CD14-positive monocyte (primary cell): ENCODE measurements at regions not wholly inside any gene's neighbourhood (a gene's known extent, or its start where the extent isn't known, plus 50 kb on each side); places are given as distances from the start of the nearest gene placed in this dataset.

ENCODE experiments used
- DNase-seq, 3 donors: peaks; one replicate each; pipeline ENCODE4 v3.0.0-alpha.2; 2011 to 2022
- H2AFZ ChIP-seq: 2 replicates; pipeline ENCODE4 v1.6.0; 2012; ENCODE audit warnings: mild to moderate bottlenecking, low read depth, low read length, inconsistent platforms; ENCODE audit not compliant: insufficient read depth, poor library complexity, severe bottlenecking
- H3K27ac ChIP-seq, 2 donors: 1 replicate in 1 of 2; 2 replicates in 1 of 2; pipeline ENCODE4 v1.5.1; 2012 to 2013; ENCODE audit warnings: low read length in 2 of 2, control low read depth in 1 of 2, inconsistent platforms in 1 of 2, low read depth in 1 of 2, mild to moderate bottlenecking in 1 of 2
- H3K27me3 ChIP-seq, 2 donors: one replicate each; pipeline versions ENCODE4 v1.6.0 to v1.6.1; 2011 to 2013; ENCODE audit warnings: low read length in 2 of 2; ENCODE audit not compliant: control insufficient read depth in 2 of 2, insufficient read depth in 2 of 2
- H3K36me3 ChIP-seq, 2 donors: replicated peaks in 1 of 2; 1 replicate in 1 of 2; 2 replicates in 1 of 2; pipeline versions ENCODE4 v1.5.1 to v1.6.1; 2012 to 2013; ENCODE audit warnings: low read length in 2 of 2, control low read depth in 1 of 2, inconsistent platforms in 1 of 2, mild to moderate bottlenecking in 1 of 2; ENCODE audit not compliant: insufficient read depth in 2 of 2, control insufficient read depth in 1 of 2
- H3K4me1 ChIP-seq, 2 donors: 1 replicate in 1 of 2; 2 replicates in 1 of 2; pipeline versions ENCODE4 v1.5.1 to v1.6.1; 2012 to 2013; ENCODE audit warnings: low read length in 2 of 2, control low read depth in 1 of 2, inconsistent platforms in 1 of 2, mild to moderate bottlenecking in 1 of 2, moderate library complexity in 1 of 2; ENCODE audit not compliant: insufficient read depth in 2 of 2, control insufficient read depth in 1 of 2
- H3K4me2 ChIP-seq: replicated peaks from 2 replicates; pipeline ENCODE3; 2012; ENCODE audit warnings: low read length, moderate library complexity, mild to moderate bottlenecking; ENCODE audit not compliant: poor library complexity, severe bottlenecking; ENCODE audit errors: extremely low read depth
- H3K4me3 ChIP-seq, 3 experiments: fragments of 200-600 bp in 1 of 3; sonication (generic) in 1 of 3; replicated peaks in 1 of 3; 1 replicate in 2 of 3; 2 replicates in 1 of 3; pipeline ENCODE4 v1.5.1; 2011 to 2013; ENCODE audit warnings: low read length in 3 of 3, mild to moderate bottlenecking in 3 of 3, control low read depth in 2 of 3, low read depth in 2 of 3, inconsistent platforms in 1 of 3, moderate library complexity in 1 of 3
- H3K79me2 ChIP-seq: 2 replicates; pipeline ENCODE4 v1.6.0; 2012; ENCODE audit warnings: mild to moderate bottlenecking, control low read depth, inconsistent platforms, low read length, moderate library complexity; ENCODE audit not compliant: insufficient read depth
- H3K9ac ChIP-seq: 2 replicates; pipeline ENCODE4 v1.6.0; 2017; ENCODE audit warnings: low read length, mild to moderate bottlenecking; ENCODE audit not compliant: insufficient read depth, poor library complexity, severe bottlenecking
- H3K9me3 ChIP-seq, 2 donors: replicated peaks in 1 of 2; 1 replicate in 1 of 2; 2 replicates in 1 of 2; pipeline versions ENCODE4 v1.5.1 to v1.6.1; 2012 to 2013; ENCODE audit warnings: low read length in 2 of 2, control low read depth in 1 of 2; ENCODE audit not compliant: control insufficient read depth in 1 of 2, insufficient read depth in 1 of 2
- H4K20me1 ChIP-seq: 2 replicates; pipeline ENCODE4 v1.6.0; 2012; ENCODE audit warnings: mild to moderate bottlenecking, low read length, control low read depth, moderate library complexity; ENCODE audit not compliant: insufficient read depth
- H3K27ac Mint-ChIP-seq, 7 donors: one replicate each; pipeline ENCODE4 v1.8.0; 2020; ENCODE audit warnings: mild to moderate bottlenecking in 7 of 7, mixed read lengths in 7 of 7, moderate library complexity in 6 of 7, inconsistent platforms in 2 of 7
- H3K27me3 Mint-ChIP-seq, 3 donors: one replicate each; pipeline ENCODE4 v1.8.0; 2021 to 2022; ENCODE audit warnings: low read depth in 3 of 3, mild to moderate bottlenecking in 3 of 3, mixed read lengths in 3 of 3, moderate library complexity in 3 of 3, inconsistent platforms in 1 of 3
- H3K36me3 Mint-ChIP-seq, 2 donors: one replicate each; pipeline ENCODE4 v1.8.0; 2020; ENCODE audit warnings: mixed read lengths in 2 of 2, inconsistent platforms in 1 of 2, mild to moderate bottlenecking in 1 of 2
- H3K4me1 Mint-ChIP-seq: one replicate; pipeline ENCODE4 v1.8.0; 2020; ENCODE audit warnings: mild to moderate bottlenecking, mixed read lengths
- H3K4me3 Mint-ChIP-seq, 2 donors: one replicate each; pipeline ENCODE4 v1.8.0; 2020; ENCODE audit warnings: mild to moderate bottlenecking in 2 of 2, mixed read lengths in 2 of 2, moderate library complexity in 1 of 2
- H3K9me3 Mint-ChIP-seq, 7 donors: one replicate each; pipeline ENCODE4 v1.8.0; 2020 to 2022; ENCODE audit warnings: mixed read lengths in 7 of 7, mild to moderate bottlenecking in 6 of 7, moderate library complexity in 6 of 7, inconsistent platforms in 2 of 7
- CTCF ChIP-seq: fragments of 200-600 bp; IDR thresholded peaks from one replicate; pipeline ENCODE4 v1.8.0; 2022; ENCODE audit warnings: antibody characterized with exemption, mild to moderate bottlenecking
- WGBS: methylation state at CpG from one replicate; pipeline ENCODE4 v1.1.5; 2013; ENCODE audit warnings: missing lambda C conversion rate; ENCODE audit not compliant: insufficient coverage; 5-methylcytosine and 5-hydroxymethylcytosine counted together
- intact Hi-C, 2 donors: fragments of 100-400 bp; cut with micrococcal nuclease; formaldehyde crosslinking; loops; one replicate each; pipeline versions ENCODE4 v1.15.0 to v1.15.1; 2023

GRCh38 chr5:74476046-74476818 is 164.3 kb downstream of the ENC1 start:
- Histone ChIP-seq H4K20me1 (no peaks in the 10 kb centered on the region), H3K4me3 (no peak overlapping the region), H3K79me2 (no peaks in the 10 kb centered on the region), H2AFZ (no peak overlapping the region), H3K4me1 (no peaks in the 10 kb centered on the region), H3K4me2 (no peak overlapping the region), H3K36me3 (no peaks in the 10 kb centered on the region), H3K9ac (no peak overlapping the region), H3K27ac (no peak overlapping the region), H3K27me3 (no peaks in the 10 kb centered on the region), H3K9me3 (no peaks in the 10 kb centered on the region)
- H3K27me3 Mint-ChIP-seq = peaks cover 0 to 6% (median 4%) of the 10 kb centered on the region in 3 donors
- TF ChIP-seq CTCF = no peak
- DNase-seq = no peak
- no peaks in the 10 kb centered on the region for H3K36me3 Mint-ChIP-seq
- no peak overlapping the region for H3K4me3 Mint-ChIP-seq
- no peak overlapping the region for H3K27ac Mint-ChIP-seq
- intact Hi-C loops = no loop called here
- H3K4me1 Mint-ChIP-seq = no peaks in the 10 kb centered on the region
- 100% methylated on average over 3 of the region's 7 CpGs for WGBS
- H3K9me3 Mint-ChIP-seq = no peaks in the 10 kb centered on the region

GRCh38 chr5:74471875-74472274 is 168.7 kb downstream of the ENC1 start:
- no peaks in the 10 kb centered on the region for H3K9me3 ChIP-seq
- H3K79me2 ChIP-seq = no peaks in the 10 kb centered on the region
- 100% methylated on average over 1 of the region's 2 CpGs for WGBS
- Mint-ChIP-seq H3K4me1 (no peaks in the 10 kb centered on the region), H3K9me3 (no peaks in the 10 kb centered on the region), H3K4me3 (no peak overlapping the region), H3K36me3 (no peaks in the 10 kb centered on the region), H3K27ac (no peak overlapping the region), H3K27me3 (peaks cover 0 to 2% (median 0%) of the 10 kb centered on the region in 3 donors)
- no peaks in the 10 kb centered on the region for H3K27me3 ChIP-seq
- H3K4me1 ChIP-seq = no peaks in the 10 kb centered on the region
- intact Hi-C loops = no loop called here
- H4K20me1 ChIP-seq = no peaks in the 10 kb centered on the region
- no peak overlapping the region for H3K4me2 ChIP-seq
- no peaks in the 10 kb centered on the region for H3K36me3 ChIP-seq
- H2AFZ ChIP-seq = no peak overlapping the region
- no peak for TF ChIP-seq CTCF
- no peak overlapping the region for H3K27ac ChIP-seq
- no peak for DNase-seq
- no peak overlapping the region for H3K4me3 ChIP-seq
- H3K9ac ChIP-seq = no peak overlapping the region
